HG03469 (cell line): ENCODE measurements at regions not wholly inside any gene's neighbourhood (a gene's known extent, or its start where the extent isn't known, plus 50 kb on each side); places are given as distances from the start of the nearest gene placed in this dataset.
"Not testable (repeated sequence)": the region's sequence is repeated elsewhere in the genome, so short reads cannot be mapped to it uniquely, and the experiment has no call there.

Source experiments
- ATAC-seq: cut with Tn5 transposase; IDR thresholded peaks from one replicate; pipeline ENCODE4 v1.9.1; 2021; ENCODE audit warnings: mild to moderate bottlenecking, moderate library complexity, moderate number of reproducible peaks; ENCODE audit not compliant: unreplicated experiment

DNA sequence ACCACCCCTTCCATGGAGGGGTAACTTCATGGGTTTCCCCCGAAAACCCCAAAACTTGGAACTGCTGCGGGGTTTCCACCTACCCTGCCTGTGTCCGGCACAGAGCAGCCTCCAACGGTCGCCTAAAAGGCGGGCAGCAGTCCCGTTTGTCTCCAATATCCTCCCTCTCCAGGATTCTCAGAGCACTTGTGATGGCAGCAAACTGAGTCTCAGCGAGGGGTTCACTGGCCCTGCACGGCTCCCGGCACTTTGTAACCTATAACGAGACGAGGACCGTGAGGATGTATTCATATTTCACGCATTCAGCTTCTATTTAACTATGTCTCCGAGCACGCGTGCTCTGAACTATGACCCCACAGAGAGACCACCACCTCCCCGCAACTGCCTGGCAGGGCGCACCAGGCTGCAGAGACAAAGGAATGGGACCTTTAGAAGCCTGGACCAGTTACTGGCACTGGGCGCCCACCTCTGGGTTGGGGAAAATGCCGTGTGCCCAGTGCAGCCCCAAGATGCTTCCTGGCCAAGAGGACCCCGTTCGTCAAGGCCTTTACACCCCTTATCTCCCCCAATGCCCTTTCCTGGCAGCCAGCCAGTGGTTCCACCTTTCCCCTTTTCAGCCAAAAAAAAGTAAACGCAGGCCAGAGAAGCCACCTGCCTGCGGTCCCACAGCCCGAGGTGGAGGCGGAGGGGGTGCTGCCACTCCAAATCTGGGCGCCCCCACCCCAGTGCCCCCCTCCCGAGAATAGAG is 173.1 kb upstream of the RTL1 start:
- no peak for ATAC-seq

DNA sequence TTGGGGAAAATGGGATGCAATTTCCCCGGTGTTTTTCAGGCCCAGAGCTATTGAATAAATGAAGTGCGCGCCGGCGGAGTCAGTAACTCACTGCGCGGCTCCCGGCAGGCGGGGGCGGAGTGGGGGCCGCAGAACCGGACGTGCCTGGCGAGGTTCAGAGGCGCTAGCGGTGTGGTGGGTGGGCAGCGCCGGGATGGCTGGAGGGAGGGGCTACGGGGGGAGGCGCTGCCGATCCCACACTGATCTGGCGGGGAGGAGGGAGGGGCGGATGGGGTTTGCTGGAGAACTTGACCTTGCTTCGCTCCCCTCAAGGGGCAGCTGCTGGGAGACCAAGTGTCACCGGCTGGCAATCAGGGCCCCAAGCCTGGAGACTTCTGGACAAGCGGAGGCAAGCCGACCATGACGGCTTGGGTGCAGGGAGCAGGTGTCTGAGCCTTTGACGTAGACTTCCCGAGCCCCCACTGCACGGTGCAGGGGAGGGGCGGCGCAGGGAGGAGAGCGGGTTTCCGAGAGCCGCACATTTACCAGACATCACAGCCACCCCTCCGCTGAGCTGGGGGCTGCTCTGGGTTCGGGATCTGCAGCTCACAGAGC is 174.1 kb upstream of the RTL1 start:
- ATAC-seq = no peak

- ATAC-seq = no peak
These were observed 174.8 kb upstream of the RTL1 start for GRCh38 chr14:101078170-101078891.

- ATAC-seq = no peak
These were observed 175.3 kb upstream of the RTL1 start for GRCh38 chr14:101078892-101079221.

- no peak for ATAC-seq
These were observed 177.5 kb upstream of the RTL1 start for GRCh38 chr14:101080922-101081593.

DNA sequence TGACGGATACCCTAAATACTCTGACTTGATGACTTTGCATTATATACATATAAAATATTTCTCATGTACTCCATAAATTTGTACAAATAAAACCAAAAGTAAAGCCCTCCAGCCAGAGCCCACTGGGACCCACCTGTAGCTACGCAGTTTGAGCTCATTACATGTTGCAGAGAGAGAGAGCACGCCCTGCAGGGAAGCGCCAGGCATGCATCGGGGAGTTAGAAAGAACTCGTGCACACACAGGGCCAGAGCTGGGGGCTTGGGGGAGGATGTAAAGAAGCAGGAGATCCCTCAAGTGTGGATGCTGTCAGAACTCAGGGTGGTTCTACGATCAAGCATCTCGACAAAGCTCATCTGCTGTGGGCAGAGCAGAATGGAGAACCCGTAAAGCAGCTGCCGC is 178.5 kb upstream of the RTL1 start:
- ATAC-seq = no peak

DNA sequence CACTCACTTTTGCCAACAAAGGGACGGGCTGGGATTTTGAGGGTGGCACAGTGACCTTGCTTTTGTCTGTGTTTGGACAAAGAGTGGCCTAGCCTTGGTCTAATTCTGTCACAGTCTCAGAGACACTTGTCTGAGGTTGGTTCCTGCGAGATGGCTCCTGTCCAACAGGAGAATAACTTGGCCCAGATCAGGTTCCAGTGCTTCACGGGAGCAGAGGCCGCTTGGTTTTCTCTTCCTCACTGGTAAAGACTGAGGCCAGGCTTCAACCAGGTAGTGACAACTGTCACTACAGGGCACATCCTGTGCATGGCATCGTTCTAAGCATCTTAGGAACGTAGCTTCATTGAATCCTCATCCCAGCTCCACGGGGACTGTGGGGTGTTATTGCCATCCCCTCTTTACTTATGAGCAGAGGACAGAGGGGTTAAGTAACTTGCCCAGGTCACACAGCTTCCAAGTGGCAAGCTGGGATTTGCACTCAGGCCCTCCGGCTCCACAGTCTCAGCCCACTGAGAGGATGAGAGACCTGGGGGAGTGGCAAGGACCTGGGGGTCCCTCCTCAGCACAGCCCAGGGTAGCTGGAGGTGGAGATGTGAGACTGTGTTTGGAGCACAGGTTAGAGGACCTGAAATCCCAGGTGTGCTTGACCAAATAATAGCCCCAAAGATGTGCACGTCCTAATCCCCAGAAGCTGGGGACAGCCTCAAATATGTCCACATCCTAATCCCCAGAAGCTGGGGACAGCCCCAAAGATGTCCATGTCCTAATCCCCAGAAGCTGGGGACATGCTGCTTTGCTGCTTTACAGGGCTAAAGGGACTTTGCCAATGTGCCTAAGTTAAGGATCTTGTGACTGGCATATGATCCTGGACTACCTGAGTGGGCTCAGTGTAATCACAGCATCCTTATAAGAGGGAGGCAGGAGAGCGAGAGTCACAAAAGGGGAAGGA is 179.2 kb upstream of the RTL1 start:
- ATAC-seq = no peak

- ATAC-seq = no peak
These were observed 180.3 kb upstream of the RTL1 start for GRCh38 chr14:101083564-101084435.

GRCh38 chr14:101084436-101084826 is 180.9 kb upstream of the RTL1 start:
- ATAC-seq = no peak

DNA sequence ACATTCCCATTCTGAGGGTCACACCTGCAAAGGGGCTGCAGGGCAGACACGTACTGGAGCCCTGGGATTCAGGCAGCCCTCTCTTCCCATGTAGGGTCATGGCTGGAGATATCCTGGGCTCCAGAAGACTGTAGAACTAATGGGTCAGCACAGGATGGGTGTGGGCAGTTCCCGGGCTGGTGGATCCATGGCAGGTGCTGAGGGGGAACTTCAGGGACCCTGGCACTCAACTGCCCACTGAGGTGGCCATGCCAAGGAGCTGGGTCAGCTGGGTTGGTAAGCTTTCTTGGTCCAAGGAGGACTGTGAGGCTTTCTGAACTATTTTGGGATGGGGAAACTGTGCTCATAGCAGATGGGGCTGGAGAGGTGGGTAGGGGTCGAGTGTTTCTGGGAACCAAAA is 183.4 kb upstream of the RTL1 start:
- no peak for ATAC-seq

DNA sequence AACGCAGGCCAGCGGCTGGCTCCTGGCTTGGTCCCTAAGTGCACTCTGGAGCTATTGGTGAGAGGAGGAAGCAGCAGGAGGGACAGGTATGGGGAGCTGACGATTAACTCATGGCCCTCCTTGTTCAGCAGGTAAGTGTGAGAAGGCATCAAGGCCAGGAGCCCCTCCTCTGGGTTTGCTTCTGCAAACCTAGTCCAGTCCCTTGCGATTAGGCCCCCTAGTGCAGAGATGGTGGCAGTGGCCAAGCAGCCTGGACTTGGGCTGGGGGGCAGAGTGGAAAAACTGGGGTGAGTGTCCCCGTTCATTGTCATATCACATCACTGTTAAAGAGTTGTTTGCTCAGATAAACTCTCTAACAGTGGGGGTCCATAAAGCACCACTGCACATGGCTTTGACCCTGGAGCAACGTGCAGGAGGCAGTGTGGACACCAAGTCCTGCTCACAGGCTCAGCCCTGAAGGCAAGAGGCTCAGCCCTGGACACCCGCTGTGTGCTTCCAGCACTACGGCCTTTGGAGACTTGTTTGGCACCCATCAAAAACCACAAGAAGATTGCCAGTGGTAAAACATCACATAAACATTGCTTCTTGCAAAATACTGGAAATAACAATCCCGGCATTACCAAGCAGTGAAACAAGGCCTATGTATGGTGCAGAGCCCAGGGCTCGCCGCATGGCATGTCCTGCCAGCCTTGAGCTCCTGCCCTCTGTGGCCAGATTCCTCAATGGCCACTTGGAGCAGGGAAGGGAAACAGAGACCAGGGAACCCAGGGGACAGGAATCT is 184.3 kb upstream of the RTL1 start:
- no peak for ATAC-seq

DNA sequence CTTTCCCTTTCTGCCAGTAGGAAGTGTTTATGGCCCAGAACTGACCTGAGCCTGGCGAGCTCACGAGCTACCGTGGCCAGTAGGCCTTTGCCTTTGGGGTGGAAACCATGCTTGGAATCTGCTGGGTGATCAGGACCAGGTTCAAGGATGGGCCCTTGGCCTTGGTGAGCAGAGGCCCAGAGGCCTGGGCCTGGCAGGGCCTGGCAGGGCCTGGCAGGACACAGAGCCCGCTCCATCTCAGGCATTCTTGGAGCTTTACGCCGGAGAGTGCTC is 184.8 kb upstream of the RTL1 start:
- no peak for ATAC-seq

- no peak for ATAC-seq
These were observed 185.2 kb upstream of the RTL1 start for GRCh38 chr14:101088714-101089113.

DNA sequence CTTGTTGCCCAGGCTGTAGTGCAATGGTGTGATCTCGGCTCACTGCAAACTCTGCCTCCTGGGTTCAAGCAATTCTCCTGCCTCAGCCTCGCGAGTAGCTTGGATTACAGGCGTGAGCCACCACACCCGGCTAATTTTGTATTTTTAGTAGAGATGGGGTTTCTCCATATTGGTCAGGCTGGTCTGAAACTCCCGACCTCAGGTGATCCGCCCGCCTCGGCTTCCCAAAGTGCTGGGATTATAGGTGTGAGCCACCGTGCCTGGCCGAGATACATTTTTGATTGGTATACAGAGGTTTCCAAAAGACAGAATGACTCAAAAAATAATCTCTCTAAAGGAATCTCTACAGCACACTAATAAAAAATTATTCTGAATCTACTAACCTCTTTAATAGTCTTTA is 187.0 kb upstream of the RTL1 start:
- ATAC-seq = not testable (repeated sequence)

GRCh38 chr14:101090976-101091375 is 187.5 kb upstream of the RTL1 start:
- ATAC-seq = no peak

DNA sequence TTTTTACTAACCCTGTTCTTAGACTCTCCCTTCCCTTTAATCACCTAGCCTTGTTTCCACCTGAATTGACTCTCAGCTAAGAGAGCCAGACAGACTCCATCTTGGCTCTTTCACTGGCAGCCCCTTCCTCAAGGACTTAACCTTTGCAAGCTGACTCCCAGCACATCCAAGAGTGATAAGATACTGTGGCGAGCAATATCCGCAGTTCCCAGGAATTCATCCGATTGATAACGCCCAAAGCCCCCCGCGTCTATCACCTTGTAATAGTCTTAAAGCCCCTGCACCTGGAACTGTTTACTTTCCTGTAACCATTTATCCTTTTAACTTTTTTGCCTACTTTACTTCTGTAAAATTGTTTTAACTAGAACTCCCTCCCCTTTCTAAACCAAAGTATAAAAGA is 191.4 kb upstream of the RTL1 start:
- ATAC-seq = not testable (repeated sequence)

GRCh38 chr14:101096551-101096950 is 193.0 kb upstream of the RTL1 start:
- ATAC-seq = no peak

DNA sequence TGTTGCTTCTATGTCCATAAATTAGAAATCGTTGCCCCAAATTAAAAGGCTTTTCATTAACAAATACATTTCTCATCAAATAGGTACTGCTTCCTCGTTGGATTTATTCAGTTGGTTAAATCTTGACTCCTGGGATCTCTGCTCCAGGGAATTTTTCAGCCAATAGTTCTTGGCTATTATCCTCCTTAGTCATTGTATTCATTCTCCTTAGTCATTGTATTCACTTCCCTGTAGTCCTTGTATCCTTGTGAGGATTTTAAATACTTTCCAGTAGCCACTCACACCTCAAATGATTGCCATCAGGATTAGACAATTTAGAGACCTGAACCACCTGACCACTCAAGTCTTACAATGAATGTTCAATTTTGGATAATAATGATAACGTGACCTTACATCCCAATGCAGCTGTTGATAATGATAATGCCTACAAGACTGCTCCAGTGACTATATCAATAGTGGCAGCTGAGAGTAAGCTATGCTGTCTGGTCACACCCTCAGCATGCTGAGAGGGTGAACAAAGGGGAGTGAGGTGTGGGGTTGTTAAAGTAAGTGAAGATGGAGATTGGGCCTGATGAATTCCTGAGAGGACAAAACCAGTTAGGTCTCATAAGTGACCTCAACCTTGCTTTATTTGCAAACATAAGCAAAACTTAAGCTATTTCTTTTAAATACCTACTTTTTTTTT is 193.7 kb upstream of the RTL1 start:
- no peak for ATAC-seq

DNA sequence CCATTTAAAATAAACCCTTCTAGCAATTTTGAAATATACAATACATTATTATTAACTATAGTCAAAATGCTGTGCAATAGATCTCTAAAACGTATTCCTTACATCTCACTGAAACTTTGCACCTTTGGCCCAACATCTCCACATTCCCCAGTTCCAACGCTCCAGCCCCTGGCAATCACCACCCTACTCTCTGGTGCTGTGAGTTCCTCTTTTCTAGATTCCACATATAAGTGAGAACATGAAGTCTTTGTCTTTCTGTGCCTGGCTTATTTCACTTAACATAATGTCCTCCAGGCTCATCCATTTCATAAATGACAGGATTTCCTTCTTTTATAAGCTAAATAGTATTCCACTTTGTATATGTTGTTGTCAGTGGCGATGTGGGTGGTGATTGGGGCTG is 194.7 kb upstream of the RTL1 start:
- no peak for ATAC-seq
